DND-41 (cell line): ENCODE measurements at regions not wholly inside any gene's neighbourhood (a gene's known extent, or its start where the extent isn't known, plus 50 kb on each side); places are given as distances from the start of the nearest gene placed in this dataset.

ENCODE experiments used
- ATAC-seq: fragments of 200-7000 bp; cut with Tn5 transposase; 3 replicates; pipeline ENCODE4 v1.9.1; 2021; ENCODE audit warnings: low read depth; ENCODE audit not compliant: insufficient read depth
- DNase-seq: peaks from one replicate; pipeline ENCODE4 v3.0.0-alpha.2; 2020
- H2AFZ ChIP-seq: 2 replicates; pipeline ENCODE4 v1.6.0; 2012; ENCODE audit warnings: low read depth, low read length
- H3K27ac ChIP-seq: 2 replicates; pipeline ENCODE4 v1.5.1; 2012; ENCODE audit warnings: low read length, inconsistent platforms
- H3K27me3 ChIP-seq: fragments of 200-600 bp; sonication (generic); 2 replicates; pipeline ENCODE4 v1.6.0; 2012; ENCODE audit warnings: low read length, mild to moderate bottlenecking, inconsistent platforms; ENCODE audit not compliant: insufficient read depth, poor library complexity
- H3K36me3 ChIP-seq: 2 replicates; pipeline ENCODE4 v1.5.1; 2012; ENCODE audit warnings: low read length, inconsistent platforms; ENCODE audit not compliant: insufficient read depth
- H3K4me1 ChIP-seq: 2 replicates; pipeline ENCODE4 v1.5.1; 2012; ENCODE audit warnings: mild to moderate bottlenecking, low read length; ENCODE audit not compliant: insufficient read depth
- H3K4me2 ChIP-seq: 2 replicates; pipeline ENCODE4 v1.6.0; 2012; ENCODE audit warnings: mild to moderate bottlenecking, moderate library complexity, low read length, inconsistent platforms; ENCODE audit not compliant: insufficient read depth
- H3K4me3 ChIP-seq, 2 experiments: fragments of 200-600 bp in 1 of 2; shearing (Covaris generic) in 1 of 2; 2 replicates each; pipeline ENCODE4 v1.5.1; 2012 to 2016; ENCODE audit warnings: inconsistent platforms in 2 of 2, low read length in 2 of 2, mild to moderate bottlenecking in 2 of 2, low read depth in 1 of 2, moderate library complexity in 1 of 2
- H3K79me2 ChIP-seq: 2 replicates; pipeline ENCODE4 v1.6.0; 2012; ENCODE audit warnings: low read length, inconsistent platforms; ENCODE audit not compliant: insufficient read depth
- H3K9ac ChIP-seq: 2 replicates; pipeline ENCODE4 v1.6.0; 2012; ENCODE audit warnings: low read depth, mild to moderate bottlenecking, inconsistent platforms, low read length, moderate library complexity
- H3K9me3 ChIP-seq: 2 replicates; pipeline ENCODE4 v1.5.1; 2012; ENCODE audit warnings: low read length, moderate library complexity, mild to moderate bottlenecking, inconsistent platforms; ENCODE audit not compliant: insufficient read depth, severe bottlenecking
- H4K20me1 ChIP-seq: 2 replicates; pipeline ENCODE4 v1.6.0; 2012; ENCODE audit warnings: low read length; ENCODE audit not compliant: insufficient read depth
- CTCF ChIP-seq: IDR thresholded peaks from 2 replicates; pipeline ENCODE4 v1.5.1; 2012; ENCODE audit warnings: borderline replicate concordance, low read length, moderate library complexity, mild to moderate bottlenecking; ENCODE audit not compliant: poor library complexity, severe bottlenecking; ENCODE audit errors: extremely low read depth
- EZH2 ChIP-seq: IDR thresholded peaks from 3 replicates; pipeline ENCODE4 v1.6.1; 2012; ENCODE audit warnings: borderline replicate concordance, low read depth, mild to moderate bottlenecking, moderate library complexity, low read length, inconsistent platforms; ENCODE audit not compliant: severe bottlenecking

- Histone ChIP-seq H4K20me1 (no peaks in the 10 kb centered on the region), H3K79me2 (no peaks in the 10 kb centered on the region), H2AFZ (no peak overlapping the region), H3K4me1 (no peaks in the 10 kb centered on the region), H3K36me3 (no peaks in the 10 kb centered on the region), H3K27ac (no peak overlapping the region), H3K4me2 (no peak overlapping the region), H3K27me3 (no peaks in the 10 kb centered on the region), H3K9ac (no peak overlapping the region), H3K4me3 (no peak overlapping the region), H3K9me3 (no peaks in the 10 kb centered on the region)
- TF ChIP-seq EZH2 (no peak), CTCF (no peak)
- DNase-seq (no peak), ATAC-seq (no peak)
These were observed 200.6 kb downstream of the PTGER3 start for GRCh38 chr1:70847013-70847412.

- Histone ChIP-seq H3K27ac (no peak overlapping the region), H4K20me1 (no peaks in the 10 kb centered on the region), H3K4me2 (no peak overlapping the region), H3K36me3 (no peaks in the 10 kb centered on the region), H3K4me1 (no peaks in the 10 kb centered on the region), H3K9me3 (no peaks in the 10 kb centered on the region), H3K79me2 (no peaks in the 10 kb centered on the region), H2AFZ (no peak overlapping the region), H3K27me3 (no peaks in the 10 kb centered on the region), H3K9ac (no peak overlapping the region), H3K4me3 (no peak overlapping the region)
- no peak for TF ChIP-seq CTCF
- no peak for TF ChIP-seq EZH2
- ATAC-seq = no peak
- no peak for DNase-seq
These were observed 192.4 kb downstream of the PTGER3 start for GRCh38 chr1:70855203-70855602.

- no peak for ATAC-seq
- Histone ChIP-seq H3K4me2 (no peak overlapping the region), H2AFZ (no peak overlapping the region), H3K9ac (no peak overlapping the region), H3K4me1 (no peaks in the 10 kb centered on the region), H3K27me3 (no peaks in the 10 kb centered on the region), H3K79me2 (no peaks in the 10 kb centered on the region), H3K9me3 (no peaks in the 10 kb centered on the region), H3K27ac (no peak overlapping the region), H4K20me1 (no peaks in the 10 kb centered on the region), H3K36me3 (no peaks in the 10 kb centered on the region), H3K4me3 (no peak overlapping the region)
- TF ChIP-seq CTCF (no peak), EZH2 (no peak)
- no peak for DNase-seq
These were observed 191.4 kb downstream of the PTGER3 start for GRCh38 chr1:70856201-70856600.

GRCh38 chr1:70863239-70863638 is 184.4 kb downstream of the PTGER3 start:
- H3K4me1 ChIP-seq = peaks cover 12% of the 10 kb centered on the region
- no peak overlapping the region for H3K4me2 ChIP-seq
- ATAC-seq (no peak), DNase-seq (no peak)
- H3K27me3 ChIP-seq = no peaks in the 10 kb centered on the region
- H3K27ac ChIP-seq = no peak overlapping the region
- H2AFZ ChIP-seq = no peak overlapping the region
- no peak overlapping the region for H3K4me3 ChIP-seq
- no peaks in the 10 kb centered on the region for H4K20me1 ChIP-seq
- H3K79me2 ChIP-seq = no peaks in the 10 kb centered on the region
- TF ChIP-seq CTCF (no peak), EZH2 (no peak)
- no peaks in the 10 kb centered on the region for H3K9me3 ChIP-seq
- no peaks in the 10 kb centered on the region for H3K36me3 ChIP-seq
- H3K9ac ChIP-seq = no peak overlapping the region
